ENCODE measurements at regions not wholly inside any gene's neighbourhood (a gene's known extent, or its start where the extent isn't known, plus 50 kb on each side); places are given as distances from the start of the nearest gene placed in this dataset.

DNA sequence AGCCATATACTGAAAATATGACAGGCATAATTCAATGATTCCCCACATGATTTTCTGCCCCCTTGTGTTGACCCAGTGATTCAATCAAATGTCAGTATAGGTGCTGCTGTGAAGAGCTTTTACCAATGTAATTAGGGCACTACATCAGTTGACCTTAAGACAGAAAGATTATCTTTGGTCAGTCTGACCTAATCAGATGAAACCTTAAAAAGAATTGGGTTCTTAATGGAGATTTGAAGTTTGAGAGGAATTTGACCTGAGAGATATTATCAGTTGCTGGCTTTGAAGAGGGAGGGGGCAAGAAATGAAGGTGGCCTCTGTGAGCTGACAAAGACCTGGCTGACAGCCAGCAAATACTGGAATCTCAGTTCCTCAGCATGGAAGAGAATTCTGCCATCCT lies 358.7 kb upstream of the CA10 start:
- TF ChIP-seq, protein P1, sequence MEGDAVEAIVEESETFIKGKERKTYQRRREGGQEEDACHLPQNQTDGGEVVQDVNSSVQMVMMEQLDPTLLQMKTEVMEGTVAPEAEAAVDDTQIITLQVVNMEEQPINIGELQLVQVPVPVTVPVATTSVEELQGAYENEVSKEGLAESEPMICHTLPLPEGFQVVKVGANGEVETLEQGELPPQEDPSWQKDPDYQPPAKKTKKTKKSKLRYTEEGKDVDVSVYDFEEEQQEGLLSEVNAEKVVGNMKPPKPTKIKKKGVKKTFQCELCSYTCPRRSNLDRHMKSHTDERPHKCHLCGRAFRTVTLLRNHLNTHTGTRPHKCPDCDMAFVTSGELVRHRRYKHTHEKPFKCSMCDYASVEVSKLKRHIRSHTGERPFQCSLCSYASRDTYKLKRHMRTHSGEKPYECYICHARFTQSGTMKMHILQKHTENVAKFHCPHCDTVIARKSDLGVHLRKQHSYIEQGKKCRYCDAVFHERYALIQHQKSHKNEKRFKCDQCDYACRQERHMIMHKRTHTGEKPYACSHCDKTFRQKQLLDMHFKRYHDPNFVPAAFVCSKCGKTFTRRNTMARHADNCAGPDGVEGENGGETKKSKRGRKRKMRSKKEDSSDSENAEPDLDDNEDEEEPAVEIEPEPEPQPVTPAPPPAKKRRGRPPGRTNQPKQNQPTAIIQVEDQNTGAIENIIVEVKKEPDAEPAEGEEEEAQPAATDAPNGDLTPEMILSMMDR (IDR thresholded peaks at IDR 0.05; ENCODE audit: low read depth, low read length, missing control alignments), result no peak
- Histone ChIP-seq H3K27ac (no peak overlapping the region), H3K36me3 (replicated peaks) (no peaks in the 10 kb centered on the region), H3K27me3 (replicated peaks) (no peaks in the 10 kb centered on the region), H3K4me3 (ENCODE audit: low read depth, low read length) (no peak overlapping the region)
- in situ Hi-C loops (cut with HindIII; ENCODE audit: low pct_ligation_motif_present, low sequenced_read_pairs), result no loop called here
- DNase-seq, result no peak

DNA sequence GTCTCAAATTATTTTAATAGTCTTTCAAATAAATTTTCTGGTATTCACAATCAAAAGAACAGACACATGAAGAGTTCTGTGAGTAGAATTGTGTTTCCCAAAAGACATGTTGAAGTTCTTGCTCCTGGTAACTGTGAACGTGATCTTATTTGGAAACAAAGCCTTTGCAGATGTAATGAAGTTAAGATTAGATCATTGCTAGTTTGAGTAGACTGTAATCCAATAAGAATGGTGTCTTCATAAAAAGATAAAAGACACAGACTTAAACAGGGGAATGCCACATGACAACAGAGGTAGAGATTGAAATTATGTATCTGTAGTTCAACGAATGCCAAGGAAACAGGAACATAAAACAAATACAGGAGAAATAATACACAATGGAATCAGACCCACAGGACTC lies 357.4 kb upstream of the CA10 start:
- Histone ChIP-seq H3K27me3 (replicated peaks) (no peaks in the 10 kb centered on the region), H3K27ac (no peak overlapping the region), H3K36me3 (replicated peaks) (no peaks in the 10 kb centered on the region), H3K4me3 (ENCODE audit: low read depth, low read length) (no peak overlapping the region)
- no peak for DNase-seq
- TF ChIP-seq, protein P1 (IDR thresholded peaks at IDR 0.05; ENCODE audit: low read depth, low read length, missing control alignments), result no peak
- in situ Hi-C loops (cut with HindIII; ENCODE audit: low pct_ligation_motif_present, low sequenced_read_pairs), result no loop called here

DNA sequence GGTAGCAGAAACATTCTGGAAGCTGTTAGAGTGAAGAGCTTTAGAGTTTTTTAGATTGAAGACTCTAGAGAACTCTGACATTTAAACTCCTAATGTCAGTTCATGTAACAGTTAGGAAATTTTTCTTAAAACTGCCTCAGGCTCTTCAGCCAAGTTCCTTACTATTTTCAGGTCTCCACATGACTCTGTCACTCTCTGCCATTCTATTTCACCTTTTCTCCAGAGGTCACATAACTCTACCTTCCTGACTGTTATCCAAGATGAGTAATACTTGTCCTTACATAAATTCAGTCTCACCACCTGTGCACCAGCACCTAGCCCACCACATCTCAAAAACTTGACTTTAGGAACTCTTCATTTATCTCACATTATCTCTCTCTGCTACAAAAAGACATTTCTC lies 347.1 kb upstream of the CA10 start:
- no peaks in the 10 kb centered on the region for H3K36me3 ChIP-seq (replicated peaks)
- DNase-seq, result no peak
- TF ChIP-seq, protein P1 (IDR thresholded peaks at IDR 0.05; ENCODE audit: low read depth, low read length, missing control alignments), result no peak
- H3K4me3 ChIP-seq (ENCODE audit: low read depth, low read length), result no peak overlapping the region
- in situ Hi-C loops (cut with HindIII; ENCODE audit: low pct_ligation_motif_present, low sequenced_read_pairs), result no loop called here
- H3K27ac ChIP-seq, result no peak overlapping the region
- H3K27me3 ChIP-seq (replicated peaks), result no peaks in the 10 kb centered on the region

DNA sequence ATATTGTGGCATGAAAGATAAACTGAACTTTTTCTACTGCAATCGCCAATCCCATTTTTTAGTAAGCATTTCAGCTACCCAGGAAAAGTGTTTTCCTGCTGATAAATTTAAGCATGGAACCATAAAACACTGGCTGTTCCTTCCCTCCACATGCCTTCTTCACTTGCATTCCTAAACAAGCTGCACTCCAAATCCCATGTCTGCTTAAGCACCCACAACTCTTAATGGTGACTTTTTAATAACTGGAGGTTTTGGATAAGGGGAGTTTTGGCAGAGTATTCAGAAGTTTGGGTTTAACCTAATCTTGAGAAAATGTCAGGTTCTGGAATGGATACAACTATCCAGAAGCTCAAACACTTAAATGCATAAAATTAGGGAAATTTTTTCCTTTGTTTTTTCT lies 345.6 kb upstream of the CA10 start:
- TF ChIP-seq, protein P1 (IDR thresholded peaks at IDR 0.05; ENCODE audit: low read depth, low read length, missing control alignments), result no peak
- no peaks in the 10 kb centered on the region for H3K36me3 ChIP-seq (replicated peaks)
- DNase-seq, result no peak
- no peaks in the 10 kb centered on the region for H3K27me3 ChIP-seq (replicated peaks)
- H3K27ac ChIP-seq, result no peak overlapping the region
- in situ Hi-C loops (cut with HindIII; ENCODE audit: low pct_ligation_motif_present, low sequenced_read_pairs), result no loop called here
- no peak overlapping the region for H3K4me3 ChIP-seq (ENCODE audit: low read depth, low read length)

DNA sequence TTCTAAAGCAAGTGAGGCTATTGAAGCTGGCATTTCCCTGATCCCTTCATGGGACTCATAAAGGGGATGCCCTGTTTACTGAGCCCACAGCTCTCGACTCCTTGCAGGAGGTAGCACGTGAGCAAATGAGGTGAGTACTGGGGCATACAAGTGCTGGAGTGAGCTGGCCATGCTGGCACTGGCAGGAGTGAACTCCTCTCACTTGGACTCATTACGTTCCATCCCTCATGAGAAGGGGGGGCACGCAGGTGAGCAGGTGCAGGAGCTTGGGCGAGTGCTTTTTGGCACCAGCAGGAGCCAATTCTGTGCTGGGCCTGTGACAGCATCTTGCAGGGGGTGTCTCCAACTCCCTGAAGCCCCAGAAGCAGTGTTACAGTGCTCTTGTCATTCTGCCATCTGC lies 337.1 kb upstream of the CA10 start:
- Histone ChIP-seq H3K36me3 (replicated peaks) (no peaks in the 10 kb centered on the region), H3K27me3 (replicated peaks) (no peaks in the 10 kb centered on the region), H3K27ac (no peak overlapping the region), H3K4me3 (ENCODE audit: low read depth, low read length) (no peak overlapping the region)
- DNase-seq, result no peak
- in situ Hi-C loops (cut with HindIII; ENCODE audit: low pct_ligation_motif_present, low sequenced_read_pairs), result no loop called here
- TF ChIP-seq, protein P1 (IDR thresholded peaks at IDR 0.05; ENCODE audit: low read depth, low read length, missing control alignments), result no peak

DNA sequence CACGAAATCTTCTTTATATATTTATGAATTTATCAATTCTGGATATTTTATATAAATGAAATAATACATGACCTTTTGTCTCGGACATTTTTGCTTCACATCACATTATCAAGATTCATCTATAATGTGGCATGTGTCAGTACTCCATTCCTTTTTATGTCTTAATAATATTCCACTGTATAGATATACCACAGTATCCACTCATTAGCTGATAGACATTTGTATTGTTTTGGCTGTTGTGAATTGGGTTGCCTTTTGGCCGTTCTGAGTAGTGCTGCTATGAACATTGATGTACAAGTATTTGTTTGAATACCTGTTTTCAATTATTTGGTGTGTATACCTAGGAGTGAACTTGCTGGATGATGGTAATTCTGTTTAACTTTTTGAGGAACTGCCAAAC lies 323.8 kb upstream of the CA10 start:
- no peak overlapping the region for H3K4me3 ChIP-seq (ENCODE audit: low read depth, low read length)
- H3K27me3 ChIP-seq (replicated peaks), result no peaks in the 10 kb centered on the region
- in situ Hi-C loops (cut with HindIII; ENCODE audit: low pct_ligation_motif_present, low sequenced_read_pairs), result no loop called here
- no peak for DNase-seq
- no peak overlapping the region for H3K27ac ChIP-seq
- TF ChIP-seq, protein P1 (IDR thresholded peaks at IDR 0.05; ENCODE audit: low read depth, low read length, missing control alignments), result no peak
- no peaks in the 10 kb centered on the region for H3K36me3 ChIP-seq (replicated peaks)
